GM23338 (cell line): ENCODE measurements at regions not wholly inside any gene's neighbourhood (a gene's known extent, or its start where the extent isn't known, plus 50 kb on each side); places are given as distances from the start of the nearest gene placed in this dataset.

Source experiments
- ATAC-seq: fragments of 200-7000 bp; cut with Tn5 transposase; 3 replicates; pipeline ENCODE4 v1.9.1; 2020
- DNase-seq: peaks from one replicate; pipeline ENCODE4 v3.0.0-alpha.2; 2015; ENCODE audit warnings: low spot score
- H2AFZ ChIP-seq: fragments of 200-600 bp; sonication (generic); 2 replicates; pipeline ENCODE4 v1.8.0; 2016; ENCODE audit warnings: antibody characterized with exemption, mild to moderate bottlenecking, moderate library complexity
- H3F3A ChIP-seq: fragments of 200-600 bp; sonication (generic); replicated peaks from 2 replicates; pipeline ENCODE4 v1.8.0; 2017; ENCODE audit warnings: antibody characterized with exemption, mixed run types, low read depth
- H3K27ac ChIP-seq: fragments of 200-600 bp; sonication (generic); 2 replicates; pipeline ENCODE4 v1.6.1; 2016; ENCODE audit warnings: low read depth
- H3K27me3 ChIP-seq: fragments of 200-600 bp; sonication (generic); 2 replicates; pipeline ENCODE4 v1.8.0; 2016; ENCODE audit warnings: mild to moderate bottlenecking, mixed run types, moderate library complexity; ENCODE audit not compliant: insufficient read depth
- H3K36me3 ChIP-seq: fragments of 200-600 bp; sonication (generic); 2 replicates; pipeline ENCODE4 v1.8.0; 2016; ENCODE audit warnings: mild to moderate bottlenecking; ENCODE audit not compliant: insufficient read depth
- H3K4me1 ChIP-seq: fragments of 200-600 bp; sonication (generic); 2 replicates; pipeline ENCODE4 v1.8.0; 2016; ENCODE audit warnings: mild to moderate bottlenecking, moderate library complexity; ENCODE audit not compliant: insufficient read depth
- H3K4me2 ChIP-seq: fragments of 200-600 bp; sonication (generic); 2 replicates; pipeline ENCODE4 v1.7.1; 2017; ENCODE audit warnings: mixed run types
- H3K4me3 ChIP-seq: fragments of 200-600 bp; sonication (generic); 2 replicates; pipeline ENCODE4 v1.6.1; 2016; ENCODE audit warnings: mixed run types
- H3K79me2 ChIP-seq: fragments of 200-600 bp; sonication (generic); replicated peaks from 2 replicates; pipeline ENCODE4 v1.8.0; 2017; ENCODE audit warnings: mild to moderate bottlenecking; ENCODE audit not compliant: insufficient read depth
- H3K9me2 ChIP-seq: fragments of 200-600 bp; sonication (generic); 2 replicates; pipeline ENCODE4 v1.8.0; 2017; ENCODE audit not compliant: insufficient read depth
- H4K20me1 ChIP-seq: fragments of 200-600 bp; sonication (generic); replicated peaks from 2 replicates; pipeline ENCODE4 v1.8.0; 2017; ENCODE audit warnings: mild to moderate bottlenecking; ENCODE audit not compliant: insufficient read depth
- H3K27ac Mint-ChIP-seq: 2 replicates; pipeline ENCODE4 v1.8.0; 2020; ENCODE audit warnings: inconsistent platforms, mild to moderate bottlenecking, moderate library complexity, mixed read lengths
- H3K27me3 Mint-ChIP-seq: 3 replicates; pipeline ENCODE4 v1.8.0; 2022; ENCODE audit warnings: low read depth, mild to moderate bottlenecking, moderate library complexity, mixed read lengths, inconsistent platforms; ENCODE audit not compliant: insufficient read depth, poor library complexity
- H3K36me3 Mint-ChIP-seq: 3 replicates; pipeline ENCODE4 v1.8.0; 2021; ENCODE audit warnings: low read depth, mild to moderate bottlenecking, inconsistent platforms, moderate library complexity, mixed read lengths
- H3K4me1 Mint-ChIP-seq: 3 replicates; pipeline ENCODE4 v1.8.0; 2020; ENCODE audit warnings: mild to moderate bottlenecking, inconsistent platforms, mixed read lengths
- H3K4me3 Mint-ChIP-seq: 3 replicates; pipeline ENCODE4 v1.8.0; 2021; ENCODE audit warnings: moderate library complexity, mild to moderate bottlenecking, inconsistent platforms, mixed read lengths
- H3K9me3 Mint-ChIP-seq: 3 replicates; pipeline ENCODE4 v1.8.0; 2020; ENCODE audit warnings: moderate library complexity, mild to moderate bottlenecking, inconsistent platforms, mixed read lengths
- ETS1 ChIP-seq: IDR thresholded peaks from 2 replicates; pipeline ENCODE4 v1.6.1; 2016; ENCODE audit warnings: antibody characterized with exemption
- EZH2 ChIP-seq: fragments of 200-600 bp; sonication (generic); IDR thresholded peaks from one replicate; pipeline ENCODE4 v1.8.0; 2017; ENCODE audit warnings: antibody characterized with exemption, mild to moderate bottlenecking, low read depth; ENCODE audit not compliant: unreplicated experiment
- EZH2phosphoT487 ChIP-seq: fragments of 200-600 bp; sonication (generic); IDR thresholded peaks from one replicate; pipeline ENCODE4 v1.8.1; 2018; ENCODE audit warnings: antibody characterized with exemption; ENCODE audit not compliant: unreplicated experiment
- JUNB ChIP-seq: IDR thresholded peaks from one replicate; pipeline ENCODE4 v1.6.1; 2016; ENCODE audit warnings: antibody characterized with exemption; ENCODE audit not compliant: unreplicated experiment
- NANOG ChIP-seq: IDR thresholded peaks from 2 replicates; pipeline ENCODE4 v1.6.1; 2016; ENCODE audit warnings: antibody characterized with exemption, borderline replicate concordance
- ZNF114 ChIP-seq: fragments of 250-450 bp; sonication (Bioruptor Pico); IDR thresholded peaks from 2 replicates; pipeline ENCODE4 v1.5.0; 2020; ENCODE audit warnings: mild to moderate bottlenecking, moderate library complexity
- ZNF331 ChIP-seq: fragments of 250-450 bp; sonication (Bioruptor Pico); IDR thresholded peaks from 2 replicates; pipeline ENCODE4 v1.5.0; 2020; ENCODE audit warnings: low read depth, mild to moderate bottlenecking, moderate library complexity
- TF ChIP-seq, protein P1 (sequence below): IDR thresholded peaks from one replicate; pipeline ENCODE4 v1.6.1; 2018; ENCODE audit warnings: antibody characterized with exemption; ENCODE audit not compliant: unreplicated experiment

DNA sequence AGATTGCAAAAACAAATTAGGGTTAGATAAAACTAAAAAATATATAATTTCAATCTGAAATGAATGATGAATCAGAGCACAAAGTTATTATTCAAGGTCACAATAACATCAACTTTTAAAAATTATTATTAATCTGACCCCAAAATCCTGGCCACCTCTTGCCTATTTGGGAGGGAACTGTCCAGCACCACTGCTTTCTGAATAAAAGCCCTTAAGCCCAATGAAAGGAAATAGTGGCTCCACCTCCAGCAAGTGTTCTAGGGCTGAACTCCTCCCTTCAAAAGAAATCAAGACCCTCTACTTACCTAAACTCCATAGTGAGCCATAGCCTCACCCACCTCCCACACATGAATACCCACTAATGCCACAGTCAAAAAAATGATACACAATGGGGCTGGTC is 208.2 kb downstream of the PARM1 start:
- Histone ChIP-seq H3K4me3 (no peak overlapping the region), H3K27me3 (no peaks in the 10 kb centered on the region), H3K4me1 (peaks cover 12% of the 10 kb centered on the region), H3F3A (no peaks in the 10 kb centered on the region), H2AFZ (no peak overlapping the region), H3K9me2 (0 out of 2 replicates have a peak, but pooled peaks cover 6% of the 10 kb centered on the region), H3K4me2 (no peak overlapping the region), H3K27ac (no peak overlapping the region), H3K36me3 (no peaks in the 10 kb centered on the region), H4K20me1 (no peaks in the 10 kb centered on the region), H3K79me2 (no peaks in the 10 kb centered on the region)
- H3K4me3 Mint-ChIP-seq = no peak overlapping the region
- TF ChIP-seq JUNB = no peak
- TF ChIP-seq, protein P1, sequence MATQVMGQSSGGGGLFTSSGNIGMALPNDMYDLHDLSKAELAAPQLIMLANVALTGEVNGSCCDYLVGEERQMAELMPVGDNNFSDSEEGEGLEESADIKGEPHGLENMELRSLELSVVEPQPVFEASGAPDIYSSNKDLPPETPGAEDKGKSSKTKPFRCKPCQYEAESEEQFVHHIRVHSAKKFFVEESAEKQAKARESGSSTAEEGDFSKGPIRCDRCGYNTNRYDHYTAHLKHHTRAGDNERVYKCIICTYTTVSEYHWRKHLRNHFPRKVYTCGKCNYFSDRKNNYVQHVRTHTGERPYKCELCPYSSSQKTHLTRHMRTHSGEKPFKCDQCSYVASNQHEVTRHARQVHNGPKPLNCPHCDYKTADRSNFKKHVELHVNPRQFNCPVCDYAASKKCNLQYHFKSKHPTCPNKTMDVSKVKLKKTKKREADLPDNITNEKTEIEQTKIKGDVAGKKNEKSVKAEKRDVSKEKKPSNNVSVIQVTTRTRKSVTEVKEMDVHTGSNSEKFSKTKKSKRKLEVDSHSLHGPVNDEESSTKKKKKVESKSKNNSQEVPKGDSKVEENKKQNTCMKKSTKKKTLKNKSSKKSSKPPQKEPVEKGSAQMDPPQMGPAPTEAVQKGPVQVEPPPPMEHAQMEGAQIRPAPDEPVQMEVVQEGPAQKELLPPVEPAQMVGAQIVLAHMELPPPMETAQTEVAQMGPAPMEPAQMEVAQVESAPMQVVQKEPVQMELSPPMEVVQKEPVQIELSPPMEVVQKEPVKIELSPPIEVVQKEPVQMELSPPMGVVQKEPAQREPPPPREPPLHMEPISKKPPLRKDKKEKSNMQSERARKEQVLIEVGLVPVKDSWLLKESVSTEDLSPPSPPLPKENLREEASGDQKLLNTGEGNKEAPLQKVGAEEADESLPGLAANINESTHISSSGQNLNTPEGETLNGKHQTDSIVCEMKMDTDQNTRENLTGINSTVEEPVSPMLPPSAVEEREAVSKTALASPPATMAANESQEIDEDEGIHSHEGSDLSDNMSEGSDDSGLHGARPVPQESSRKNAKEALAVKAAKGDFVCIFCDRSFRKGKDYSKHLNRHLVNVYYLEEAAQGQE = peak; percentile 74
- no peaks in the 10 kb centered on the region for H3K9me3 Mint-ChIP-seq
- peaks cover 12% of the 10 kb centered on the region for H3K4me1 Mint-ChIP-seq
- H3K27ac Mint-ChIP-seq = no peak overlapping the region
- DNase-seq (peak; percentile 30), ATAC-seq (peak; percentile 23; the same call in 1 of the 3 replicates)
- no peaks in the 10 kb centered on the region for H3K27me3 Mint-ChIP-seq
- H3K36me3 Mint-ChIP-seq = no peaks in the 10 kb centered on the region

- no peak overlapping the region for H3K27ac Mint-ChIP-seq
- no peak for DNase-seq
- no peak for ATAC-seq
- Histone ChIP-seq H3K4me1 (no peaks in the 10 kb centered on the region), H3F3A (no peaks in the 10 kb centered on the region), H2AFZ (no peak overlapping the region), H3K27ac (no peak overlapping the region), H3K36me3 (no peaks in the 10 kb centered on the region), H3K9me2 (no peaks in the 10 kb centered on the region), H3K79me2 (no peaks in the 10 kb centered on the region), H3K27me3 (no peaks in the 10 kb centered on the region), H4K20me1 (no peaks in the 10 kb centered on the region), H3K4me2 (no peak overlapping the region), H3K4me3 (no peak overlapping the region)
- 0 out of 3 replicates have a peak, but pooled peaks cover 3% of the 10 kb centered on the region for H3K36me3 Mint-ChIP-seq
- H3K4me3 Mint-ChIP-seq = no peak overlapping the region
- H3K9me3 Mint-ChIP-seq = no peaks in the 10 kb centered on the region; the same call in 2 of the 3 replicates
- TF ChIP-seq NANOG = no peak
- no peak for TF ChIP-seq JUNB
- TF ChIP-seq EZH2 = no peak
- no peak for TF ChIP-seq ZNF331 (CRISPR knock-in tag)
- no peak for TF ChIP-seq EZH2phosphoT487
- TF ChIP-seq ETS1 = no peak
- TF ChIP-seq ZNF114 = no peak
- H3K27me3 Mint-ChIP-seq = no peaks in the 10 kb centered on the region
- no peaks in the 10 kb centered on the region for H3K4me1 Mint-ChIP-seq
Observed at GRCh38 chr4:75137302-75137701, 204.4 kb downstream of the PARM1 start.
